ENCODE measurements at regions not wholly inside any gene's neighbourhood (a gene's known extent, or its start where the extent isn't known, plus 50 kb on each side); places are given as distances from the start of the nearest gene placed in this dataset.

- Histone ChIP-seq H3K27me3 (ENCODE audit: insufficient read depth, low read length) (no peaks in the 10 kb centered on the region), H4K20me1 (ENCODE audit: insufficient read depth, low read length) (no peaks in the 10 kb centered on the region), H3K9me3 (ENCODE audit: low read depth, low read length) (no peaks in the 10 kb centered on the region), H3K79me2 (ENCODE audit: insufficient read depth, low read length) (no peaks in the 10 kb centered on the region), H3K4me2 (ENCODE audit: insufficient read depth, low read length) (no peak overlapping the region), H2AFZ (ENCODE audit: low read length) (no peak overlapping the region), H3K27ac (ENCODE audit: low read depth, low read length) (no peak overlapping the region), H3K36me3 (ENCODE audit: insufficient read depth, low read length) (no peaks in the 10 kb centered on the region), H3K4me3 (ENCODE audit: insufficient read depth, low read length) (no peak overlapping the region), H3K4me1 (ENCODE audit: insufficient read depth, low read length) (no peaks in the 10 kb centered on the region)
- no peak for DNase-seq (ENCODE audit: insufficient read length, low spot score, missing footprints)
- TF ChIP-seq CTCF (IDR thresholded peaks at IDR 0.05; ENCODE audit: extremely low read depth, low read depth, low read length), result no peak
These were observed 1158.9 kb upstream of the EPHA6 start for GRCh38 chr3:95655363-95655986.

- H3K4me1 ChIP-seq (ENCODE audit: insufficient read depth, low read length), result no peaks in the 10 kb centered on the region
- no peaks in the 10 kb centered on the region for H3K79me2 ChIP-seq (ENCODE audit: insufficient read depth, low read length)
- H3K9me3 ChIP-seq (ENCODE audit: low read depth, low read length), result no peaks in the 10 kb centered on the region
- no peaks in the 10 kb centered on the region for H3K36me3 ChIP-seq (ENCODE audit: insufficient read depth, low read length)
- no peak overlapping the region for H3K4me3 ChIP-seq (ENCODE audit: insufficient read depth, low read length)
- no peak for DNase-seq (ENCODE audit: insufficient read length, low spot score, missing footprints)
- no peaks in the 10 kb centered on the region for H3K27me3 ChIP-seq (ENCODE audit: insufficient read depth, low read length)
- H4K20me1 ChIP-seq (ENCODE audit: insufficient read depth, low read length), result no peaks in the 10 kb centered on the region
- no peak for TF ChIP-seq CTCF (IDR thresholded peaks at IDR 0.05; ENCODE audit: extremely low read depth, low read depth, low read length)
- no peak overlapping the region for H3K4me2 ChIP-seq (ENCODE audit: insufficient read depth, low read length)
- no peak overlapping the region for H2AFZ ChIP-seq (ENCODE audit: low read length)
- H3K27ac ChIP-seq (ENCODE audit: low read depth, low read length), result no peak overlapping the region
These were observed 1143.6 kb upstream of the EPHA6 start for GRCh38 chr3:95670765-95671164.

GRCh38 chr3:95673215-95673614 lies 1141.2 kb upstream of the EPHA6 start:
- Histone ChIP-seq H3K4me2 (ENCODE audit: insufficient read depth, low read length) (no peak overlapping the region), H3K79me2 (ENCODE audit: insufficient read depth, low read length) (no peaks in the 10 kb centered on the region), H2AFZ (ENCODE audit: low read length) (no peak overlapping the region), H3K27ac (ENCODE audit: low read depth, low read length) (no peak overlapping the region), H3K4me1 (ENCODE audit: insufficient read depth, low read length) (no peaks in the 10 kb centered on the region), H4K20me1 (ENCODE audit: insufficient read depth, low read length) (no peaks in the 10 kb centered on the region), H3K9me3 (ENCODE audit: low read depth, low read length) (no peaks in the 10 kb centered on the region), H3K4me3 (ENCODE audit: insufficient read depth, low read length) (no peak overlapping the region), H3K27me3 (ENCODE audit: insufficient read depth, low read length) (no peaks in the 10 kb centered on the region), H3K36me3 (ENCODE audit: insufficient read depth, low read length) (no peaks in the 10 kb centered on the region)
- no peak for TF ChIP-seq CTCF (IDR thresholded peaks at IDR 0.05; ENCODE audit: extremely low read depth, low read depth, low read length)
- DNase-seq (ENCODE audit: insufficient read length, low spot score, missing footprints), result no peak

- no peak overlapping the region for H2AFZ ChIP-seq (ENCODE audit: low read length)
- peaks cover 4% of the 10 kb centered on the region for H3K9me3 ChIP-seq (ENCODE audit: low read depth, low read length)
- no peak overlapping the region for H3K4me2 ChIP-seq (ENCODE audit: insufficient read depth, low read length)
- no peaks in the 10 kb centered on the region for H3K79me2 ChIP-seq (ENCODE audit: insufficient read depth, low read length)
- H4K20me1 ChIP-seq (ENCODE audit: insufficient read depth, low read length), result no peaks in the 10 kb centered on the region
- H3K4me1 ChIP-seq (ENCODE audit: insufficient read depth, low read length), result no peaks in the 10 kb centered on the region
- H3K27me3 ChIP-seq (ENCODE audit: insufficient read depth, low read length), result no peaks in the 10 kb centered on the region
- no peak for TF ChIP-seq CTCF (IDR thresholded peaks at IDR 0.05; ENCODE audit: extremely low read depth, low read depth, low read length)
- no peak overlapping the region for H3K4me3 ChIP-seq (ENCODE audit: insufficient read depth, low read length)
- no peaks in the 10 kb centered on the region for H3K36me3 ChIP-seq (ENCODE audit: insufficient read depth, low read length)
- DNase-seq (ENCODE audit: insufficient read length, low spot score, missing footprints), result no peak
- H3K27ac ChIP-seq (ENCODE audit: low read depth, low read length), result no peak overlapping the region
These were observed 1108.5 kb upstream of the EPHA6 start for GRCh38 chr3:95705786-95706418.

All from osteoblast (primary cell).